Activated CD8-positive, alpha-beta T cell treated with anti-CD3 and anti-CD28 coated beads for 36 hours (primary cell): ENCODE measurements at regions not wholly inside any gene's neighbourhood (a gene's known extent, or its start where the extent isn't known, plus 50 kb on each side); places are given as distances from the start of the nearest gene placed in this dataset.

Source experiments
- ATAC-seq: fragments of 200-7000 bp; cut with Tn5 transposase; one replicate; pipeline ENCODE4 v1.10.0; 2021; ENCODE audit warnings: mild to moderate bottlenecking, moderate library complexity
- CTCF ChIA-PET: fragments of 350-600 bp; sonication (Branson Sonifier 250); formaldehyde crosslinking; loops from one replicate; lab custom pipeline; 2021; ENCODE audit warnings: antibody characterized with exemption; lab: Charles Lee
- POLR2A ChIA-PET: fragments of 350-600 bp; sonication (Branson Sonifier 250); formaldehyde crosslinking; loops from one replicate; lab custom pipeline; 2021; ENCODE audit warnings: antibody characterized with exemption; lab: Charles Lee
- DNase-seq: peaks from one replicate; pipeline ENCODE4 v3.0.0-alpha.2; 2020
- H3K27ac Mint-ChIP-seq: one replicate; pipeline ENCODE4 v1.8.0; 2021; ENCODE audit warnings: mild to moderate bottlenecking, mixed read lengths
- H3K27me3 Mint-ChIP-seq: one replicate; pipeline ENCODE4 v1.8.0; 2021; ENCODE audit warnings: mixed read lengths
- H3K36me3 Mint-ChIP-seq: one replicate; pipeline ENCODE4 v1.8.0; 2021; ENCODE audit warnings: low read depth, mixed read lengths
- H3K4me1 Mint-ChIP-seq: one replicate; pipeline ENCODE4 v1.8.0; 2021; ENCODE audit warnings: low read depth, mixed read lengths
- H3K4me3 Mint-ChIP-seq: one replicate; pipeline ENCODE4 v1.8.0; 2021; ENCODE audit warnings: mild to moderate bottlenecking, moderate library complexity, mixed read lengths
- H3K9me3 Mint-ChIP-seq: one replicate; pipeline ENCODE4 v1.8.0; 2021; ENCODE audit warnings: mixed read lengths
- intact Hi-C: fragments of 100-400 bp; cut with micrococcal nuclease; formaldehyde crosslinking; loops from one replicate; pipeline ENCODE4 v1.10.0; 2022
- TF ChIP-seq, protein P1 (sequence below): fragments of 200-600 bp; IDR thresholded peaks from one replicate; pipeline ENCODE4 v1.8.0; 2022; ENCODE audit warnings: antibody characterized with exemption, mild to moderate bottlenecking

DNA sequence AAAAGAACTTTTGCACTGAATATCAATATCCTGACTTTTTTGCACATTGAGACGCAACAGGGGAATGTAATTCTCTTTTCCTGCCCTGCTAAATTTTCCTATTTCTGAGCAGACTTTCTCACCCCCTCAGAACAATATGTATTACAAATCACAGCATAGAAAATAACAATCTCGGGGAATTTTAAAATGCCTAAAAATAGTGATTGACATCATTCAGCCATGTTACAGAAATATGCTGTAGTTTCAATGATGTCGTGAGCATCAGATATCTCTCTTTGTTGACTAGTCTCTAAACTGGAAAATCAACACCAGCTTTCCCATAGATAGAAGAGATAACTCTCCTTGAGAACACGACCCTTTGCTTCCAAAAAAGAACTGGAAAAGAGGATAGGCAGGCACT, 166.7 kb downstream of the ZDHHC21 start:
- Mint-ChIP-seq H3K9me3 (no peaks in the 10 kb centered on the region), H3K36me3 (no peaks in the 10 kb centered on the region), H3K4me1 (no peaks in the 10 kb centered on the region), H3K4me3 (no peak overlapping the region), H3K27ac (no peak overlapping the region), H3K27me3 (peaks cover 3% of the 10 kb centered on the region)
- ATAC-seq: no peak
- intact Hi-C loops: no loop called here
- TF ChIP-seq, protein P1, sequence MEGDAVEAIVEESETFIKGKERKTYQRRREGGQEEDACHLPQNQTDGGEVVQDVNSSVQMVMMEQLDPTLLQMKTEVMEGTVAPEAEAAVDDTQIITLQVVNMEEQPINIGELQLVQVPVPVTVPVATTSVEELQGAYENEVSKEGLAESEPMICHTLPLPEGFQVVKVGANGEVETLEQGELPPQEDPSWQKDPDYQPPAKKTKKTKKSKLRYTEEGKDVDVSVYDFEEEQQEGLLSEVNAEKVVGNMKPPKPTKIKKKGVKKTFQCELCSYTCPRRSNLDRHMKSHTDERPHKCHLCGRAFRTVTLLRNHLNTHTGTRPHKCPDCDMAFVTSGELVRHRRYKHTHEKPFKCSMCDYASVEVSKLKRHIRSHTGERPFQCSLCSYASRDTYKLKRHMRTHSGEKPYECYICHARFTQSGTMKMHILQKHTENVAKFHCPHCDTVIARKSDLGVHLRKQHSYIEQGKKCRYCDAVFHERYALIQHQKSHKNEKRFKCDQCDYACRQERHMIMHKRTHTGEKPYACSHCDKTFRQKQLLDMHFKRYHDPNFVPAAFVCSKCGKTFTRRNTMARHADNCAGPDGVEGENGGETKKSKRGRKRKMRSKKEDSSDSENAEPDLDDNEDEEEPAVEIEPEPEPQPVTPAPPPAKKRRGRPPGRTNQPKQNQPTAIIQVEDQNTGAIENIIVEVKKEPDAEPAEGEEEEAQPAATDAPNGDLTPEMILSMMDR: no peak
- ChIA-PET POLR2A (no interaction called here), CTCF (no interaction called here)
- no peak for DNase-seq

DNA sequence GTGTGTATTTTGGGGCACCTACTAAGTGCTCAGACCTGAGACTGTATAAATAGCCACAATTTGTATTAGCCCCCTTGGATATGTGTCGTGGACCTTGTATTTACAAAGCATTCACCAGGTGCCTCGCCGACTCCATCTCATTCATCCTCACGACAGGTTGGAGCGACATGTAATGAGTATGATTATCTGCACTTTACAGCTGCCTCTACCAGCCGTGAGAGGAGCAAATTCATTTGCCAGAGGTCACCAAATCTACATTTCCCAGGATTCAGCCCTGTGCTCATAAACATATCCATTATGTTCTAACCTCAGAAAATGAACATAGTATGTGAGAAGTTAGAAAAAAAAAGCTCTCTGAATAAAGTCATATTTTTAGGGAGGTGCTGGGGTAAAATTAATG, 167.4 kb downstream of the ZDHHC21 start:
- ChIA-PET CTCF (no interaction called here), POLR2A (no interaction called here)
- no peaks in the 10 kb centered on the region for H3K36me3 Mint-ChIP-seq
- TF ChIP-seq, protein P1: no peak
- intact Hi-C loops: no loop called here
- H3K9me3 Mint-ChIP-seq: no peaks in the 10 kb centered on the region
- H3K27ac Mint-ChIP-seq: no peak overlapping the region
- peaks cover 3% of the 10 kb centered on the region for H3K27me3 Mint-ChIP-seq
- no peak overlapping the region for H3K4me3 Mint-ChIP-seq
- H3K4me1 Mint-ChIP-seq: no peaks in the 10 kb centered on the region
- ATAC-seq (no peak), DNase-seq (no peak)

DNA sequence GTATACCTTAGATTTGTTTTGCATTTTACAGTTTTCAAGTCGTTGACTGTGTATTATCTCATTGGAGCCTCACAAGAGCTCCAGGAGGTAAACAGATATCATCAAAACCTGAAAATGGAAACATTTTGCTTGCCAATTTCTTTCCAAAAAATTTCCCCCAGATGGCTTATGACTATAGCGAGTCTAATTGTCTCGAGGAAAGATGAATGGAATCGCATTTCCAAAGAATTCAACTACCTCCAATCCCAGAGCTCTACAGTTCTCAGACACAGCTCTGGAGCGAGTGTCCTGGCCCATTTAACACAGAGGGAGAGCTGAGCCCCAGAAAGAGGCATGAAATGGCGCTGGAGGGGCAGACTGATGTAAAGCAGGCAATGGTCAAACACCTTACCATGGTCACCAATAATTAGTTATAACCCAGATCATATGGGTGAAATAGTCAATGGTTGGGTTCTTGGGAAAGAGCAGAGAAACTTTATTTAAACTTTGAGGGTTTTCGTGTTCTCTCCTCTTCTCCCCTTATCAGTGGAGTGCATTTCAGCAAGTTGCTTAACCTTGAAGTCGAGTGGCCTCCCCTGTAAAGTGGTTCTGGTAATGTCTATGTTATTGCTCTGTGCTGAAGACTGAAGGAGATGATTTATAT, 168.2 kb downstream of the ZDHHC21 start:
- ChIA-PET CTCF (no interaction called here), POLR2A (no interaction called here)
- Mint-ChIP-seq H3K36me3 (no peaks in the 10 kb centered on the region), H3K9me3 (no peaks in the 10 kb centered on the region), H3K27ac (no peak overlapping the region), H3K4me3 (no peak overlapping the region), H3K4me1 (no peaks in the 10 kb centered on the region), H3K27me3 (peaks cover 3% of the 10 kb centered on the region)
- intact Hi-C loops: no loop called here
- DNase-seq: no peak
- no peak for ATAC-seq
- TF ChIP-seq, protein P1: no peak

DNA sequence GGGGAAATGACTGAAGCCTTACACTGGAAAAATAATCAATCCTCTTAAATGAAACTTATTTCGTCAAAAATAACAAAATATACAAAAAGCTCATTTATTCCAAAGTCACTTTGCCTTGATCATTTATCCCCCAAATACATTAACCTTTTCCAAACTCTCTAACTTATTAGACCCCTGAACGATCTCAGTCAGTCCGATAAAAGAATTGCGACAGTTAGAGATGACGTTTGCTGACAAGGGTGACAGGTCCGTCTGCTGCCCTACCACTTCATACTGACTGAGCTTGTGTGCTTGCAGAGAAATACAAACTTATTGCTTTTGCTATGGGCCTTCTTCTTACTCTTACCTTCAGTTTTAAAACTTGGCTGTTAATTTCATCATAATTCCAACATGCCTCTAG, 169.7 kb downstream of the ZDHHC21 start:
- no peak overlapping the region for H3K4me3 Mint-ChIP-seq
- intact Hi-C loops: no loop called here
- ChIA-PET POLR2A (no interaction called here), CTCF (no interaction called here)
- no peaks in the 10 kb centered on the region for H3K4me1 Mint-ChIP-seq
- H3K36me3 Mint-ChIP-seq: no peaks in the 10 kb centered on the region
- ATAC-seq (no peak), DNase-seq (no peak)
- TF ChIP-seq, protein P1: no peak
- H3K27ac Mint-ChIP-seq: no peak overlapping the region
- H3K27me3 Mint-ChIP-seq: peaks cover 3% of the 10 kb centered on the region
- no peaks in the 10 kb centered on the region for H3K9me3 Mint-ChIP-seq

DNA sequence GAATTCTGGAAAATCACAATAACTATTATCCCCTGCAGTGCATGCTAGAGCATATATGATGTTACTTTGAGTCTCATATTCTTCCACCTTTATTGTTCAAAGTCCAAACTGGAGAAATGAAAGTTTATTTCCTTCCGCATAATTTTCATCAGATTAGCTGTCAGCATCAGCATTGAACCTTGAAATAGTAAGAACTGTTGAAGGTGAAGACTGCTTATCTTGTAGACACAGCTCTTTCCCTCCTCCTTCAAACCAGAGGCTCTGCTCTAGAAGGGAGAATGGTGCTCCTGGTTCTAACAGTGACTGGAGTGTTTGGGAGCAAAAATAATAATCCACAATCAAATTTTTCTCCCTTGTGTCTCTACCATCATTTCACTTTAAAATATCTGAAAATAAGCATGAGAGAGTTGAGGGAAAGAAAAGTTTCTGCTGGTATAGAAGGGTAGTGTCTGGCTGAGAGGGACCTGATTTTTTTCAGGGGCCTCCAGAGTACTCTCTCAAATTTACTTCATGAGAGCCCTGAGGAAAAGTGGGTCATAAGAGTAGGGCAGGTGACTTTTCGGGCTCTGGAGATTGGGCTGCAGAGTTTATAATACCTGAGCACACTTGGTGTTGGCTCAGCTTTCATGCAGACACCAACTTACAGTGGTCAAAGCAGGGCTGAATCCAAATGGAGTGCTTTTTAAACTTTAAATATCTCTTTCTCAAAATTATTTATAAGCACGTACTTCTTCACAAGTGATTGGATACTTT, 170.4 kb downstream of the ZDHHC21 start:
- ChIA-PET POLR2A (no interaction called here), CTCF (no interaction called here)
- intact Hi-C loops: no loop called here
- H3K9me3 Mint-ChIP-seq: no peaks in the 10 kb centered on the region
- no peaks in the 10 kb centered on the region for H3K4me1 Mint-ChIP-seq
- no peaks in the 10 kb centered on the region for H3K36me3 Mint-ChIP-seq
- no peak overlapping the region for H3K27ac Mint-ChIP-seq
- no peak for ATAC-seq
- DNase-seq: no peak
- peaks cover 3% of the 10 kb centered on the region for H3K27me3 Mint-ChIP-seq
- no peak overlapping the region for H3K4me3 Mint-ChIP-seq
- TF ChIP-seq, protein P1: no peak
